Right cardiac atrium (tissue), 5 donors: ENCODE measurements at regions not wholly inside any gene's neighbourhood (a gene's known extent, or its start where the extent isn't known, plus 50 kb on each side); places are given as distances from the start of the nearest gene placed in this dataset.

Experiments used
- ATAC-seq, 2 donors: fragments of 200-7000 bp; cut with Tn5 transposase; one replicate each; pipeline versions ENCODE4 v1.8.0 to v1.9.1; 2020; ENCODE audit warnings: moderate library complexity in 2 of 2, mild to moderate bottlenecking in 1 of 2
- DNase-seq, 3 donors: peaks; one replicate each; pipeline ENCODE4 v3.0.0-alpha.2; 2020
- H3K27ac ChIP-seq: one replicate; pipeline ENCODE4 v1.5.1; 2013; ENCODE audit warnings: mild to moderate bottlenecking, low read length, control low read depth, moderate library complexity
- H3K27me3 ChIP-seq: one replicate; pipeline ENCODE4 v1.6.1; 2013; ENCODE audit not compliant: control insufficient read depth, insufficient read depth
- H3K4me1 ChIP-seq: one replicate; pipeline ENCODE4 v1.6.1; 2013; ENCODE audit warnings: low read length; ENCODE audit not compliant: control insufficient read depth, insufficient read depth
- H3K4me3 ChIP-seq: one replicate; pipeline ENCODE4 v1.5.1; 2013; ENCODE audit warnings: low read length, control low read depth
- H3K9me3 ChIP-seq: one replicate; pipeline ENCODE4 v1.6.1; 2013; ENCODE audit warnings: low read length; ENCODE audit not compliant: control insufficient read depth
- WGBS: extraction: QIAGEN DNeasy Blood & Tissue Kit; methylation state at CpG from one replicate; pipeline ENCODE4 v1.1.7; 2013; 5-methylcytosine and 5-hydroxymethylcytosine counted together
- intact Hi-C, 4 donors: fragments of 100-400 bp; cut with DNase I; formaldehyde crosslinking; loops; one replicate each; pipeline versions ENCODE4 v1.11.0 to v1.14.0; 2022 to 2023
- donor health status: healthy with polysubstance abuse.
- donor health status: DM: no; HTN: yes; CAD: no.
- donor health status: DM: no; HTN: no; CAD: no.
- donor health status: DM: no; HTN: yes; CAD: no; lungs with severe emphysema.
- donor health status: DM: yes; HTN: yes; CAD: no.

DNA sequence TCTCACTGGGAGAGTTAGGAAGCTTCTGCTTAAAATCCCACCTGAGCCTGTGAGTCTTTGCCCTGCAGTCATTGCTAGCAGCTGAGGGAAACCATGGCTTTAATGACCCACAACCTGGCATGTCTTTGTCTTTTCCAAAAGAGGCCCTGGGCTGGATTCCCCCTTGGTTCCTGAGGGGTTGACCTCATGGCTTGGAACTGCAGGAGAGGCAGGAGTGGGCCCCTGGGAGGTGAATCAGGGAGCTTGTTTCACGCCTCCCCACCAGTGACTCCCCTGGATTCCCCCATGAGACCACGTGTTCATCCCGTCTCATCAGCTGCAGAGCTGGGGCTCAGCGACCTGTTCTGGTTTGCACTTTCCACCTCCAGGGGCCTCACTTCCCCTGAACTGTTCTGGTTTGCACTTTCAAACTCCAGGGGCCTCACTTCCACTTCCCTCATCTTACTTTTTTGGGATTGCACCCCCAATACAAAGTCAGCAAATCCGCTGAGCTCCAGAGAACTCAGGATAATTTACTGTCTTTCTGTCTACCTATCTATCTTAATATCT is 58.5 kb upstream of the TMEM18 start:
- DNase-seq (no peak), ATAC-seq (no peak)
- Histone ChIP-seq H3K27ac (no peak overlapping the region), H3K27me3 (no peaks in the 10 kb centered on the region), H3K9me3 (no peaks in the 10 kb centered on the region), H3K4me1 (no peaks in the 10 kb centered on the region), H3K4me3 (no peak overlapping the region)
- intact Hi-C loops, result no loop called here
- 42% methylated on average over 5 of the region's 5 CpGs for WGBS

DNA sequence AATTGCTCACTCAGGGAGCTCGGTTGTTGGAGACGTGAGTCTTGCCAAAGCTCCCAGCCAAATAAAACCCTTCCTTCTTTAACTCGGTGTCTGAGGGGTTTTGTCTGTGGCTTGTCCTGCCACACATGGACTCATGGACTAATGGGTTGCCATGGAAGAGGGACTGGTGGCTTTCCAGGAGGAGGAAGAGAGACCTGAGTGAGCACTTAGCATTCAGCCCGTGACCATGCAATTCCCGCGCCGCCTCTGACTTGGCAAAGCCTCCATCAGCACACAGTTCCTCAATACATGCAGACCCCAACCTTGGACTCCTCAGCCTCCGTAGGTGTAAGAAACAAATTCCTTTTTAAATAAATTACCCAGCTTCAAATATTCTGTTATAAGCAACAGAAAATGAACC is 57.3 kb upstream of the TMEM18 start:
- Histone ChIP-seq H3K9me3 (no peaks in the 10 kb centered on the region), H3K4me3 (no peak overlapping the region), H3K27me3 (no peaks in the 10 kb centered on the region), H3K27ac (no peak overlapping the region), H3K4me1 (no peaks in the 10 kb centered on the region)
- intact Hi-C loops, result no loop called here
- ATAC-seq (no peak), DNase-seq (no peak)
- WGBS, result 86% methylated on average over 8 of the region's 8 CpGs

DNA sequence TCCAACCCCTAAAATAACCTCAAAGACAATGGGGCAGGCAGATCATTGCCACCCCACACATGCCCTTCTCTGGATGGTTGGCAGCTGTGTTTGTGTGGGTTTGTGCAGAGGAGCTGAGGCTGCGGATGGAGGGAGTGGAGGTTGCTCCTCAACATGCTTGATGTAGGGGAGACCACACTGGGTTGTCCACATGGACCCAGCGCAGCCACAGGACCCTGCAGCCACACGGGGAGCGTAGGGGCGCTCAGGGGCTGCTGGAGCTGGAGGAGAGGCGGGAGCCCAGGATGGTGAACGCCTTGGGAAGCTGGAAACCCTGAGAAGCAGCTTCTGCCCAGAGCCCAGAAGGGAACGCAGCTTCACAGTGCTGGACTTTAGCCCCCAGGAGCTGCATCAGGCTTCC is 56.3 kb upstream of the TMEM18 start:
- no peak overlapping the region for H3K4me3 ChIP-seq
- ATAC-seq (no peak), DNase-seq (no peak)
- 90% methylated on average over 8 of the region's 8 CpGs for WGBS
- no peak overlapping the region for H3K27ac ChIP-seq
- H3K9me3 ChIP-seq, result no peaks in the 10 kb centered on the region
- no peaks in the 10 kb centered on the region for H3K27me3 ChIP-seq
- intact Hi-C loops, result no loop called here
- H3K4me1 ChIP-seq, result no peaks in the 10 kb centered on the region

DNA sequence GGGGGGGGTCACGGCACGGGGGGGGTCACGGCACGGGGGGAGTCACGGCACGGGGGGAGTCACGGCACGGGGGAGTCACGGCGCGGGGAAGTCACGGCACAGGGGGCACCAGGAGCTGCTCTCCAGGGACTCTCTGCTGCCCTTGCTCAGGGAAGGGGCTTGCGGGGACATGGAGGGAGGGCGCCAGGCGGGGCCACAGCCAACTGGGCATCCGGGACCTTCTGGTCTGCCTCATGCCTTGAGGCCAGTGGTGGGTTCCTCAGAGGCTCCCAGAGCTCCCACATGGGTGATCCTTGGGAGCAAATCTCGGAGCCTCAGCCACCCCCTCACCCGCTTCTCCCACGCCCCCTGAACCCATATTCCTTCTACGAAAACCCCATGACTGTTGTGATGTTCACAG is 55.8 kb upstream of the TMEM18 start:
- Histone ChIP-seq H3K4me1 (no peaks in the 10 kb centered on the region), H3K4me3 (no peak overlapping the region), H3K27ac (no peak overlapping the region), H3K27me3 (no peaks in the 10 kb centered on the region), H3K9me3 (no peaks in the 10 kb centered on the region)
- WGBS, result 80% methylated on average over 18 of the region's 20 CpGs
- ATAC-seq (no peak), DNase-seq (no peak)
- intact Hi-C loops, result no loop called here

DNA sequence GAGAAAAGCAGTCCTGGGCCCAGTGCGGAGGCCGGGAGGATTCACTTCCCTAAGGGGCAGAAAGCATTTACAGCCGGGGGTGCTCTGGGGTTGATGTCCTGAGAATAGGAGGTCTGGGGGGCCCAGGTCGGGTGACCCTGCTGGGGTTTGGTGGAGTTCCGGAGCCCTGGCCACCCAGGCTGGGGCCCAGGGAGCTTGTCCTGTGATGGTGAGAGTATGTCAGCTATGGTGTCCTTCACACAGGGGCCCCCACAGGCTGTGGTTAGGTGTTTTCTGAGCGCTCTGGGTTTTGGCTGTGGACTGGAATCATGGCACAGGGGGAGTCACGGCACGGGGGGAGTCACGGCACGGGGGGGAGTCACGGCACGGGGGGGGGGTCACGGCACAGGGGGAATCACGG is 54.5 kb upstream of the TMEM18 start:
- 42% methylated on average over 14 of the region's 14 CpGs for WGBS
- no peaks in the 10 kb centered on the region for H3K27me3 ChIP-seq
- no peak overlapping the region for H3K4me3 ChIP-seq
- ATAC-seq, result no peak
- no peak overlapping the region for H3K27ac ChIP-seq
- no peaks in the 10 kb centered on the region for H3K4me1 ChIP-seq
- DNase-seq, result no peak
- H3K9me3 ChIP-seq, result no peaks in the 10 kb centered on the region
- intact Hi-C loops, result no loop called here

DNA sequence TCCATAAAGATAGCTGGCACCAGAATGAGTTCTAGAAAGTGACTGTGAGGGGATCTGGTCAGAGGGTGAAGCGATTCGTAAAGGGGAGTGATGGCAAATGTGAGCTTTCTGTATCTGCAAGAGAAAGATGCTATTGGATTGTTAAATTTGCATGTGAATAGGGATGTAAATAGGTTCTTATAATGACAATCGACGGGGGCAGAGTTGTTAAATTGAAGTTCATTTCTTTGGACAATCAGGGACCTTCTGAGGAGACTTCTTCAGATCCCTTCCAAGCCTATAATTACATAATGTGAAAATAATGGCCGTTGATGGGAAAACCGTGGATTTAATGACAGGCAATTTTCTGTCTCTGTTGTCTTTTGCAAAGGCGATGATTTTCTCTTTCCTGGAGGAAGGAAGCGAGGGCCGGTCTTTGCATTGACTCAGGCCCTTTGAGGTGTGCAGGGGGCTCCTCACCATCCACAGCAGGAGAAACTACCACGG is 52.2 kb upstream of the TMEM18 start:
- no peak overlapping the region for H3K4me3 ChIP-seq
- WGBS, result 29% methylated on average over 10 of the region's 10 CpGs
- ATAC-seq (no peak), DNase-seq (no peak)
- intact Hi-C loops, result no loop called here
- H3K9me3 ChIP-seq, result no peaks in the 10 kb centered on the region
- H3K27me3 ChIP-seq, result no peaks in the 10 kb centered on the region
- no peak overlapping the region for H3K27ac ChIP-seq
- no peaks in the 10 kb centered on the region for H3K4me1 ChIP-seq

DNA sequence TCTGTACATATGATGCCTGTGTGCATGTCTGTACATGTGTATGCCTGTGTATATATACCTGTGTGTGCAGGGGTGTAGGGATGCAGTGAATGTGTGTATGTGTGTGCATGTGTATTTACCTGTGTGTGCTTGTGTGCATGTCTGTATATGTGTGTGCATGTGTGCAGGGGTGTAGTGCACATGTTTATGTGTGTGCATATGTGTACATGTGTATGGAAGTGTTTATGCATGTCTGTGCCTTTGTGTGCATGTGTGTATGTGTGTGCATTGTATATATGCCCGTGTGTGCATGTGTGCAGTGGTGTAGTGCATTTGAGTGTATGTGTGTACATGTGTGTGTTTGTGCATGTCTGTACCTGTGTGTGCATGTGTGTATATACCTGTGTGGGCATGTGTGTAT is 51.0 kb upstream of the TMEM18 start:
- DNase-seq (no peak), ATAC-seq (peak in 1 of 2 donors; percentile 21)
- H3K9me3 ChIP-seq, result no peaks in the 10 kb centered on the region
- intact Hi-C loops, result no loop called here
- H3K27ac ChIP-seq, result no peak overlapping the region
- no peak overlapping the region for H3K4me3 ChIP-seq
- no peaks in the 10 kb centered on the region for H3K4me1 ChIP-seq
- H3K27me3 ChIP-seq, result no peaks in the 10 kb centered on the region
- WGBS, result 94% methylated on average over 1 of the region's 1 CpG

DNA sequence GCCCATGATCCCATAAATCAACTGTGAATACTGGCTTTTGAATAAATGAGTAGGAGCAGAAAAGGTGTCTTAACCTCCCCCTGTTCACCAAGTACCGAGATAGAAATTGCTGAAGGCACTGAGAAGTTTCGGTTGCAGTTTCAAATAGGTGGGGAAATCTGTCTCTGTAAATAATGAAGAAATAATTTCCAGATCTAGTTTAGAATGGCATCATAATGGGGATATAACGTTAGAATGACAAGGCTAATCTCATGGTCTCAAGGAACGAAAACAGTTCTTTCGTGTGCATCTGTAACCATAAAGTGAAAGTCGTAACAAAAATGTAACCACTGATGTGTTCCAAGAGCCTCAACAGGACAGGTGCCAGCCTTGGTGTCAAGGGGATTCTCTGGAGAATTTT is 49.9 kb upstream of the TMEM18 start:
- whole genome bisulfite sequencing, result 81% methylated on average over 6 of the region's 6 CpGs
- no peak overlapping the region for H3K27ac ChIP-seq
- H3K27me3 ChIP-seq, result no peaks in the 10 kb centered on the region
- DNase-seq (no peak), ATAC-seq (no peak)
- H3K9me3 ChIP-seq, result no peaks in the 10 kb centered on the region
- no peak overlapping the region for H3K4me3 ChIP-seq
- intact Hi-C loops, result no loop called here
- H3K4me1 ChIP-seq, result no peaks in the 10 kb centered on the region
